Activated T-helper 17 cell treated with anti-CD3 and anti-CD28 coated beads, Interleukin-2, amount 50 U/mL, for 72 hours (primary cell): ENCODE measurements at regions not wholly inside any gene's neighbourhood (a gene's known extent, or its start where the extent isn't known, plus 50 kb on each side); places are given as distances from the start of the nearest gene placed in this dataset.
"Not testable (repeated sequence)": the region's sequence is repeated elsewhere in the genome, so short reads cannot be mapped to it uniquely, and the experiment has no call there.

Experiments
- ATAC-seq: fragments of 150-1000 bp; cut with Tn5 transposase; replicated peaks from 2 replicates; pipeline ENCODE4 v1.10.0; 2021; ENCODE audit warnings: mild to moderate bottlenecking, moderate library complexity
- H3K27ac Mint-ChIP-seq: one replicate; pipeline ENCODE4 v1.8.0; 2022; ENCODE audit warnings: mixed read lengths
- H3K27me3 Mint-ChIP-seq: one replicate; pipeline ENCODE4 v1.8.0; 2022; ENCODE audit warnings: mixed read lengths
- H3K36me3 Mint-ChIP-seq: one replicate; pipeline ENCODE4 v1.8.0; 2022; ENCODE audit warnings: low read depth, mild to moderate bottlenecking, mixed read lengths
- H3K4me1 Mint-ChIP-seq: one replicate; pipeline ENCODE4 v1.8.0; 2022; ENCODE audit warnings: mixed read lengths
- H3K4me3 Mint-ChIP-seq: one replicate; pipeline ENCODE4 v1.8.0; 2022; ENCODE audit warnings: mild to moderate bottlenecking, mixed read lengths
- H3K9me3 Mint-ChIP-seq: one replicate; pipeline ENCODE4 v1.8.0; 2022; ENCODE audit warnings: mixed read lengths

DNA sequence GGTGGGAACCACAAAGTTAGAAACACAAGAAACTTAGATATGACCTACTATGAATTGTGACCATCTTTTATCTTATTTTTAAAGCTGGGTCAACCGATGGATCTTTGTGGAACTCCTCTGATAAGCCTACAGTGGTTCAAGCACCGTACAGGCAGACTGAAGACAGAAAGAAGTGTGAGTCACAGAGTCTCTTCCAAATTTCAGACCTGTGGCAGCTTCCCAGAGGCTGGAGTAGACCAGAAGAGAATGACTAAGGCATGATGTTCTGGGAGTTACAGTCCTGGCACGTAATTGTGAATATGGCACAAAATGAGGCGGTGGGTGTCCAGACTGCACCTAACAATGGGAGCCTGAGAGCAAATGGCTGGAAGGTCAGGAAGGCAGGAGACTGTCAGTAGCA, 70.0 kb downstream of the LMO4 start:
- H3K9me3 Mint-ChIP-seq: no peaks in the 10 kb centered on the region
- peaks cover 1% of the 10 kb centered on the region for H3K4me1 Mint-ChIP-seq
- no peaks in the 10 kb centered on the region for H3K27me3 Mint-ChIP-seq
- no peaks in the 10 kb centered on the region for H3K36me3 Mint-ChIP-seq
- H3K27ac Mint-ChIP-seq: no peak overlapping the region
- no peak for ATAC-seq
- H3K4me3 Mint-ChIP-seq: no peak overlapping the region

DNA sequence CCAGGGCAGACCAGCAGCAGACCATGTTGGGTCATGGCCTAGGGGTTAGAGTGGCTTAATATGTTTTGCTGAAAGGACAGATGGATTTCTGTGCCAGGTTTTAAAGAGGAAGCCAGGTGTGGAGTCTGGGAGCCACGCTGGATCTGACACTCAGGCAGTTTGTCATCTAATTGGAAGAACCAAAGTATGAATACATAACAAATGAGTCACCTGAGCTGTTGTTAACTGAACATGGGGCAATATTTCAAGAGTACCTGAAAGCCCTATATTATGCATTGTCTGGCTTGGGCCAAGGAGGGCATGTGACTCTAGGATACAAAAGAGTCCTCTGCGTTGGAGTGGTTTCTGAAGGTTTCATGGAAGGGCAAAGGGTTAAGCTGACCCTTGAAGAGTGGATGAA, 70.6 kb downstream of the LMO4 start:
- Mint-ChIP-seq H3K36me3 (no peaks in the 10 kb centered on the region), H3K4me1 (peaks cover 7% of the 10 kb centered on the region), H3K4me3 (no peak overlapping the region), H3K27me3 (no peaks in the 10 kb centered on the region), H3K9me3 (no peaks in the 10 kb centered on the region), H3K27ac (no peak overlapping the region)
- no peak for ATAC-seq

DNA sequence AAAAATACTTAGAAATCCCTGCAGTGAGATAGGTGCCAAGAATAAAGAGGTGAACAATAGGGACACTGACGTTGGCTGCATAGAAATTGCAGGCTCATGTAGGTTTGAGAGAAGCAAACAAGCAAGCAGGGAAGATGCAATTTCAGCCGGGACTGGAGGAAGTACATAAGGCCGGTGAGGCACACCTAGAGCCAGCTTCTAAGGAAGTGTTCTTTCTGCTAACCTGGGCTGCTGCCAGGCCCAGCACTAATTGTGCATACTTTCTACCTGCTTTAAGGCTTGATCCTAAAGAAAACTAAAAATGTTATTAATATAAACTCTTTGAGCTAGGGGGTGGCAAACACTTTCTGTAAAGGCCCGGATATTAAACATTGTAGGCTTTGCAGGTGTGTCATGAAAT, 71.0 kb downstream of the LMO4 start:
- no peak for ATAC-seq
- H3K36me3 Mint-ChIP-seq: no peaks in the 10 kb centered on the region
- no peak overlapping the region for H3K27ac Mint-ChIP-seq
- peaks cover 12% of the 10 kb centered on the region for H3K4me1 Mint-ChIP-seq
- H3K9me3 Mint-ChIP-seq: no peaks in the 10 kb centered on the region
- no peak overlapping the region for H3K4me3 Mint-ChIP-seq
- no peaks in the 10 kb centered on the region for H3K27me3 Mint-ChIP-seq

DNA sequence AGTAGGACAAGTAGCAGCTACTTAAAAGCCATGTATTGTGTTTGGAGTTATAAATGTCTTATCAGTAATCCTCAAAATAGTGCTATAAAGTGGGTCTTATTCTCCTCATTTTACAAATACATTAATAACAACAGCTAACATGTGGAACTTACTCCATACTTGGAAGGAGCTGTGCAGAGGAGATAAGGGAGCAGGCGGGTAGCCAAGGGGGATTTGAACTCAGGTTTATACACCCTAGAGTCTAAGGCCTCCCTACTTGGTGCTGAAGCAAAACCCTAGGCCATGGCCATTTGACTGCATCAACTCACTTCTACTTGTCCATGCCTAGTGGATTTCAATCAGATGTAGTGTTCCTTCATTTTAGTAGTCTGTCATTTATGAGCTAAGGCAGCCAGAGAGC, 72.1 kb downstream of the LMO4 start:
- H3K27me3 Mint-ChIP-seq: no peaks in the 10 kb centered on the region
- H3K27ac Mint-ChIP-seq: no peak overlapping the region
- no peaks in the 10 kb centered on the region for H3K36me3 Mint-ChIP-seq
- no peak for ATAC-seq
- H3K4me1 Mint-ChIP-seq: peaks cover 19% of the 10 kb centered on the region
- no peaks in the 10 kb centered on the region for H3K9me3 Mint-ChIP-seq
- H3K4me3 Mint-ChIP-seq: no peak overlapping the region

DNA sequence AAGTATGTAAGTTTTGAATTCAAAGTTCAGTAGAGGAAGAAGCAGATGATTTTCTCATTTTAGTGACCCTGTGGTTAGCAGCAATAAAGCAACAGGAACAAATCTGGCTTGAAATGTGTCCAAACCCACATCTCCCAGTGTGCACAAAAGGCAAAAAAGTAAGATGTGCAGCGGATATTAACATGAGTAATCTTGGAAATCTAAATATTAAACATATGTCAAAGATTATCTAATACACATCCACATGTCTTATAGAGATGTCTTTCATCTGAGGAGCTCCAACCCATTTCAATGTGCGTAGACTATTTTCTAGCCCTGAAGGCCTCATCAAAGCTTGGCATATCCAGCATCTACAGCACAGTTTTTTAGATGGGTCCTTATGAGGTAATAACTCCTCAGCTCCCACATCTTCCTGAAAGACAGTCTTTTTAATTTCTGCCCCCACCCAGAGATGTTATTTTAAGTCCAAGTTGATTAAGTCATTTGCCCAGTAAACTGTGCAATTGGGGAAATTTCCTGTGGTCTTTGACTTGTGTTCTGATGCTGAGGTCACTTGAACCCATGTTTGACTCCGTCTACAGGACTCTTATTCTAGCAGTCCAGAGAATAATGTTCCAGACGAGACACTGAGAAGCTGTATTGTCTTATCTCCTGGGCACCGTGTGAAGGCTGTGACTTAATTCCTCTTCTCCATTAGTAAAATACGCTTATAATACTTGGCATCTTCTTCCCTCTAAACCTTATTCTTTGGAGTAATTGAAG, 73.7 kb downstream of the LMO4 start:
- no peak overlapping the region for H3K4me3 Mint-ChIP-seq
- H3K27me3 Mint-ChIP-seq: no peaks in the 10 kb centered on the region
- no peaks in the 10 kb centered on the region for H3K9me3 Mint-ChIP-seq
- ATAC-seq: no peak
- no peak overlapping the region for H3K27ac Mint-ChIP-seq
- no peaks in the 10 kb centered on the region for H3K36me3 Mint-ChIP-seq
- H3K4me1 Mint-ChIP-seq: peaks cover 19% of the 10 kb centered on the region

- H3K4me1 Mint-ChIP-seq: peaks cover 19% of the 10 kb centered on the region
- H3K4me3 Mint-ChIP-seq: no peak overlapping the region
- H3K27me3 Mint-ChIP-seq: no peaks in the 10 kb centered on the region
- H3K9me3 Mint-ChIP-seq: no peaks in the 10 kb centered on the region
- H3K27ac Mint-ChIP-seq: no peak overlapping the region
- H3K36me3 Mint-ChIP-seq: no peaks in the 10 kb centered on the region
- ATAC-seq: no peak
These were observed 74.6 kb downstream of the LMO4 start for GRCh38 chr1:87403061-87403820.

GRCh38 chr1:87404296-87404695, 75.6 kb downstream of the LMO4 start:
- ATAC-seq: peak; percentile 98
- no peaks in the 10 kb centered on the region for H3K9me3 Mint-ChIP-seq
- H3K4me3 Mint-ChIP-seq: peak overlapping the region; percentile 0
- peaks cover 19% of the 10 kb centered on the region for H3K4me1 Mint-ChIP-seq
- H3K27me3 Mint-ChIP-seq: no peaks in the 10 kb centered on the region
- no peak overlapping the region for H3K27ac Mint-ChIP-seq
- H3K36me3 Mint-ChIP-seq: no peaks in the 10 kb centered on the region

- Mint-ChIP-seq H3K27ac (no peak overlapping the region), H3K4me3 (no peak overlapping the region), H3K36me3 (no peaks in the 10 kb centered on the region), H3K27me3 (no peaks in the 10 kb centered on the region), H3K9me3 (no peaks in the 10 kb centered on the region), H3K4me1 (peaks cover 17% of the 10 kb centered on the region)
- no peak for ATAC-seq
These were observed 80.1 kb downstream of the LMO4 start for GRCh38 chr1:87408665-87409248.

DNA sequence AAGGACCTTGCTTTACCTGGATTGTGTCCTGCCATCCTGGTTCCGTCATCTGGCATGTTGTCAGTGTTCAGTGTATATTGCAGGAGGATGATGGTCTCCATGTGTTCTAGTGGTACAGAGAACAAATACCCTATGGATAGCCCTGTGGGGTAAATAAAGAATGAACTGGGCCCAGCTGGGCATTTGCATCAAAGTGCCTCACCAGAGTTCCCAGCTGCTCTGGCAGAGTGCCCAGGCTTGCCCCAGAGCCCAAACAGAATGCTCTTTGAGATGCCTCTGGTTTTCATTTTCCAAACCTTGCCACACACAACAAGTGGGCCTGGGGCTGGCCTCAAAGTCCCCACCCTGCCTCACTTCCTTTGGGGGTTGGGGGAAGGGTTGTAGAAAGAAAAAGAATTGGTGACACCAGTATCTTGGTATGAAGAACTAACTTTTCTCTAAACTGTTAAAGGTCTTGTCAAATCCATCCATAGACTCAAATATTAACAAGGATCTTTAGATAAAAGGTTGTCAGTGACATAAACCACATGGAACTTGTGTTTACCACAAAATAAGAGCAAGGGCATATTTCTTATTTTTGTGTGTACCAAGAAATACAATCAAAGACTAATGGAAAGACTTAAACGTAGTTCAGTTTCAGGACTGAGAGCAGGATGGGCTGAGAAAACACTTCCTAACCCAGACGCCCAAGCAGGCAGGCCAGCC, 82.2 kb downstream of the LMO4 start:
- no peak overlapping the region for H3K4me3 Mint-ChIP-seq
- no peaks in the 10 kb centered on the region for H3K36me3 Mint-ChIP-seq
- H3K9me3 Mint-ChIP-seq: no peaks in the 10 kb centered on the region
- no peak overlapping the region for H3K27ac Mint-ChIP-seq
- H3K27me3 Mint-ChIP-seq: no peaks in the 10 kb centered on the region
- no peak for ATAC-seq
- H3K4me1 Mint-ChIP-seq: no peaks in the 10 kb centered on the region

GRCh38 chr1:87413846-87414245, 85.2 kb downstream of the LMO4 start:
- not testable (repeated sequence) for H3K9me3 Mint-ChIP-seq, H3K4me1 Mint-ChIP-seq, H3K4me3 Mint-ChIP-seq, H3K36me3 Mint-ChIP-seq, H3K27ac Mint-ChIP-seq, ATAC-seq, H3K27me3 Mint-ChIP-seq

- Mint-ChIP-seq H3K4me1 (no peaks in the 10 kb centered on the region), H3K4me3 (no peak overlapping the region), H3K27me3 (no peaks in the 10 kb centered on the region), H3K36me3 (no peaks in the 10 kb centered on the region), H3K27ac (no peak overlapping the region), H3K9me3 (peaks cover 5% of the 10 kb centered on the region)
- ATAC-seq: no peak
These were observed 89.4 kb downstream of the LMO4 start for GRCh38 chr1:87418048-87418447.

GRCh38 chr1:87421809-87422208, 93.1 kb downstream of the LMO4 start:
- no peaks in the 10 kb centered on the region for H3K4me1 Mint-ChIP-seq
- no peak overlapping the region for H3K4me3 Mint-ChIP-seq
- H3K9me3 Mint-ChIP-seq: peaks cover 5% of the 10 kb centered on the region
- H3K27ac Mint-ChIP-seq: no peak overlapping the region
- no peaks in the 10 kb centered on the region for H3K36me3 Mint-ChIP-seq
- no peaks in the 10 kb centered on the region for H3K27me3 Mint-ChIP-seq
- ATAC-seq: no peak

GRCh38 chr1:87424541-87424940, 95.9 kb downstream of the LMO4 start:
- peaks cover 5% of the 10 kb centered on the region for H3K9me3 Mint-ChIP-seq
- H3K27me3 Mint-ChIP-seq: peaks cover 3% of the 10 kb centered on the region
- no peak overlapping the region for H3K27ac Mint-ChIP-seq
- H3K4me3 Mint-ChIP-seq: no peak overlapping the region
- H3K36me3 Mint-ChIP-seq: no peaks in the 10 kb centered on the region
- ATAC-seq: no peak
- no peaks in the 10 kb centered on the region for H3K4me1 Mint-ChIP-seq

GRCh38 chr1:87426463-87427249, 98.0 kb downstream of the LMO4 start:
- peaks cover 11% of the 10 kb centered on the region for H3K27me3 Mint-ChIP-seq
- H3K27ac Mint-ChIP-seq: no peak overlapping the region
- no peak for ATAC-seq
- no peak overlapping the region for H3K4me3 Mint-ChIP-seq
- H3K9me3 Mint-ChIP-seq: peaks cover 5% of the 10 kb centered on the region
- H3K4me1 Mint-ChIP-seq: no peaks in the 10 kb centered on the region
- H3K36me3 Mint-ChIP-seq: no peaks in the 10 kb centered on the region
